ENCODE measurements at regions not wholly inside any gene's neighbourhood (a gene's known extent, or its start where the extent isn't known, plus 50 kb on each side); places are given as distances from the start of the nearest gene placed in this dataset.

DNA sequence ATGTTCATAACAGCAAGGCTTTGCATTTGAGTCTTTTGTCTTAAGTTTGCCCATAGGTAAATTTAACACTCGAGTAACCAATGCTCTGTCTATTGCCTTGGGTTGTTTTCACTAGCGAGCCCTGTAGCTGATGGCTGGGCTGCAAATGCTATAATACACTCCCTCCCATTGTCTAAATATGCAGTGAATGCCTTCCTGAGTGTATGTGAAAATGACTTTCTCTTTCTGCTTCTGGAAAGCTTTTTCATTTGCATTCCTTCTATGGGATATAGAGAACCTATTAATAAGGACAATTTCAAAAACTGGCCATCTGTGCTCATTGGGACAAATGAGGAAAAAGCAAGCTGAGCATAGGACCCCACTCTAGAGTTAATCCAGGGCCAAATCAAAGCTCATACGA is 156.5 kb upstream of the FBXL4 start:
- TF ChIP-seq, protein P1, sequence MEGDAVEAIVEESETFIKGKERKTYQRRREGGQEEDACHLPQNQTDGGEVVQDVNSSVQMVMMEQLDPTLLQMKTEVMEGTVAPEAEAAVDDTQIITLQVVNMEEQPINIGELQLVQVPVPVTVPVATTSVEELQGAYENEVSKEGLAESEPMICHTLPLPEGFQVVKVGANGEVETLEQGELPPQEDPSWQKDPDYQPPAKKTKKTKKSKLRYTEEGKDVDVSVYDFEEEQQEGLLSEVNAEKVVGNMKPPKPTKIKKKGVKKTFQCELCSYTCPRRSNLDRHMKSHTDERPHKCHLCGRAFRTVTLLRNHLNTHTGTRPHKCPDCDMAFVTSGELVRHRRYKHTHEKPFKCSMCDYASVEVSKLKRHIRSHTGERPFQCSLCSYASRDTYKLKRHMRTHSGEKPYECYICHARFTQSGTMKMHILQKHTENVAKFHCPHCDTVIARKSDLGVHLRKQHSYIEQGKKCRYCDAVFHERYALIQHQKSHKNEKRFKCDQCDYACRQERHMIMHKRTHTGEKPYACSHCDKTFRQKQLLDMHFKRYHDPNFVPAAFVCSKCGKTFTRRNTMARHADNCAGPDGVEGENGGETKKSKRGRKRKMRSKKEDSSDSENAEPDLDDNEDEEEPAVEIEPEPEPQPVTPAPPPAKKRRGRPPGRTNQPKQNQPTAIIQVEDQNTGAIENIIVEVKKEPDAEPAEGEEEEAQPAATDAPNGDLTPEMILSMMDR (IDR thresholded peaks at IDR 0.05; ENCODE audit: low read depth, low read length) = no peak
- CTCF ChIA-PET = interaction anchor here (1.2 kb wide), 1 partner anchor 15 kb away, joined by 5 read pairs; no protein-coding TSS in a partner anchor

DNA sequence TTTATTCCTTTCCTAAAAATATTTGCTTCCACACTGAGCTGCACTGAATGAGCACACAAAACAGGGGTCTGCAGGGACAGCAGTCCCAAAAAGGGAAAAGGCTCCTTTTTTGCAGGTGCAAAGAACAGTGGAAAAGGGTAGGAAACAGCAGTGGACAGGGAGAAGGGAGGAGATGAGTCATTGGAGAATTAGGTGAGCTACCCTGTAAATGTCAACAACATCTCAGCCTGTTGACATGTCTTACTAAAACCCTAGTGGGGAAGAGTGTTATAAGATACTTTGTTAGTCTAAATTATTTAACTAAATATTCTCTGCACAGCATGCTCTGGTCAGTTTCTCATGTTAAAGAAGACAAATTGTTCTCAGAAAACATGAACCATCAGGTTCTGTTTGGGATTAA is 151.5 kb upstream of the FBXL4 start:
- ChIA-PET CTCF (no interaction called here), POLR2A (no interaction called here)
- no peak overlapping the region for H3K4me3 ChIP-seq (ENCODE audit: low read depth, low read length)
- H3K27me3 ChIP-seq (ENCODE audit: control insufficient read depth, insufficient read depth, low read length) = no peaks in the 10 kb centered on the region
- H3K27ac ChIP-seq (ENCODE audit: low read depth, low read length) = no peak overlapping the region
- DNase-seq (ENCODE audit: low read depth, low spot score) = no peak
- TF ChIP-seq, protein P1 (IDR thresholded peaks at IDR 0.05; ENCODE audit: low read depth, low read length) = no peak
- no peaks in the 10 kb centered on the region for H3K9me3 ChIP-seq (ENCODE audit: control insufficient read depth, insufficient read depth, low read length)

More for the DNA sequence above, 156.5 kb upstream of the FBXL4 start:
- H3K27ac ChIP-seq (ENCODE audit: low read depth, low read length) = no peak overlapping the region
- DNase-seq (ENCODE audit: low read depth, low spot score) = no peak
- H3K27me3 ChIP-seq (ENCODE audit: control insufficient read depth, insufficient read depth, low read length) = no peaks in the 10 kb centered on the region
- POLR2A ChIA-PET = no interaction called here
- H3K4me3 ChIP-seq (ENCODE audit: low read depth, low read length) = no peak overlapping the region
- H3K9me3 ChIP-seq (ENCODE audit: control insufficient read depth, insufficient read depth, low read length) = no peaks in the 10 kb centered on the region

DNA sequence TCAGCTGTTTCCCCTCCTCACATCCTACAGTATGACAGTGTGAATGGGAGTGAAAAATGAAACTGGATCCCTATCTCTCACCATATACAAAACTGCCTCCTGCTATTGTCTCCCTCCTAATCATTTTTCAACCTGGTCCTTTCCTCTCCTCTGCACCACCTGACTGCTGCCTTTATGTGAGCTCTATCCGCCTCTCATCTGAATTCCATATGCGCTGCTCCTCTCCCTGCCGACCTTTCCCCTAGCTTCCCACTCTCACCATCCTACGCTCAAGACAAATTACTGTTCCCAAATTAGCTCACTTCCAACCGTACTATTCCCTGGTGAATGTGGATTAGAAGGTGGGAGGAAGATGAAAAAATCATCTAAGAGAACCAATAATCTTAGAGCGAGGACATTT is 148.4 kb upstream of the FBXL4 start:
- ChIA-PET CTCF (interaction anchor here (2.6 kb wide), 1 partner anchor 23 kb away, joined by 9 read pairs; no protein-coding TSS in a partner anchor), POLR2A (no interaction called here)
- no peaks in the 10 kb centered on the region for H3K27me3 ChIP-seq (ENCODE audit: control insufficient read depth, insufficient read depth, low read length)
- TF ChIP-seq, protein P1 (IDR thresholded peaks at IDR 0.05; ENCODE audit: low read depth, low read length) = no peak
- no peaks in the 10 kb centered on the region for H3K9me3 ChIP-seq (ENCODE audit: control insufficient read depth, insufficient read depth, low read length)
- DNase-seq (ENCODE audit: low read depth, low spot score) = no peak
- no peak overlapping the region for H3K27ac ChIP-seq (ENCODE audit: low read depth, low read length)
- H3K4me3 ChIP-seq (ENCODE audit: low read depth, low read length) = no peak overlapping the region

DNA sequence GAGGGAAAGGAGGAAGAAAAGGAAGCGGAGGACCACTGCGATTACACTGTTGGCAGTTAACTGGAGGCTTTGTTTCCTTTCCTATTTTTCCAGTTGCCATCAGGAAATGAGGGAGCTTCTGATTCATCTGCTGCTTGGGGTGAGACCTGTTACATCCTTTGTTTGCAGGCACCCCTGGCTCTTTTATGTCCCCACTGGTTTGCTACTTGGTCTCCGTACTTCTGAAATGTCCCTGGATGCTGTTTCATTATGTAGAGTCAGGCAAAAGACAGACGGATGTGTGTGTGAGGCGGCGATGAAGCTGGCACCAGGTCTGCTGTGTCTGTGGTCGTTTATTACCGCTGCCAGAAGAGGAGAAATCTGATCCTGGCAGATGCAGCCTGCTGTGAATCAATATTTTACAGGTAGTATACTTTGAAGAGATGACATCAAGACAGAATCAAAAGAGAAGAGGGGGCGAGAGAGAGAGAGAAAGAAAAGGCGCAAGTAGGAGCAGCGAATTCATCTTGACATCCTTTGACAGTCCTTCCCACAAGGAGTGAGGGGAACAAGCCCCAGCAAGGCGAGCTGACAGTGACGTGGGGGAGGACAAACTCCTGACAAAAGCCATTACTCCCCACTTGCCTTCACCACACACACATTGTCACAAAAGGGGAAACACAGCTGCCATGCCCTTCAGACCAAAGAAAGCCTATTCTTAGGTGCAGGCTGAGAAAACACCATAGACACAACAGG is 145.9 kb upstream of the FBXL4 start:
- Histone ChIP-seq H3K4me3 (ENCODE audit: low read depth, low read length) (no peak overlapping the region), H3K27ac (ENCODE audit: low read depth, low read length) (no peak overlapping the region), H3K27me3 (ENCODE audit: control insufficient read depth, insufficient read depth, low read length) (no peaks in the 10 kb centered on the region), H3K9me3 (ENCODE audit: control insufficient read depth, insufficient read depth, low read length) (no peaks in the 10 kb centered on the region)
- TF ChIP-seq, protein P1 (IDR thresholded peaks at IDR 0.05; ENCODE audit: low read depth, low read length) = no peak
- POLR2A ChIA-PET = no interaction called here
- CTCF ChIA-PET = interaction anchor here (0.8 kb wide), 1 partner anchor 24 kb away, joined by 3 read pairs; no protein-coding TSS in a partner anchor
- DNase-seq (ENCODE audit: low read depth, low spot score) = no peak

DNA sequence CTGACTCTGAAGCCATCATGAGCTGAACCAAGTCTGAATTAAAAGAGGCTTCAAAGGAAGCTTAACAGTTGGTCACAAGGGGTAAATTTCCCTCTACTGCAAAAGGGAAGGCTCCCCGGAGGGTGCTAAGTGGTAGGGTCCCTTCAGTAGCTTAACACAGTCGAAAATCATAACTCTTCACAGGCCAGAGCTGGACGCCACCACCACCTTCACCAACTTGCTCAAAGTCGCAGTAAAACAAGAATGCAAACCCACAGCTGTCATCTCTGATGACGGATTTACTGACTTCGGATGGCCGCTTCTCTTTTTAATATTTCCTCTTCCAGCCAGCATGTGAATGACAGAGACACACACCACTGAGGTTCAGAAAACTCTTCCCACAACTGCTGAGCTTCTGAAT is 144.7 kb upstream of the FBXL4 start:
- ChIA-PET POLR2A (no interaction called here), CTCF (interaction anchor here (0.5 kb wide), 1 partner anchor 239 kb away, joined by 4 read pairs; no protein-coding TSS in a partner anchor)
- H3K4me3 ChIP-seq (ENCODE audit: low read depth, low read length) = no peak overlapping the region
- H3K27me3 ChIP-seq (ENCODE audit: control insufficient read depth, insufficient read depth, low read length) = no peaks in the 10 kb centered on the region
- H3K9me3 ChIP-seq (ENCODE audit: control insufficient read depth, insufficient read depth, low read length) = no peaks in the 10 kb centered on the region
- DNase-seq (ENCODE audit: low read depth, low spot score) = no peak
- no peak overlapping the region for H3K27ac ChIP-seq (ENCODE audit: low read depth, low read length)
- TF ChIP-seq, protein P1 (IDR thresholded peaks at IDR 0.05; ENCODE audit: low read depth, low read length) = no peak
